CD4-positive, alpha-beta T cell treated with Interleukin-15 for 4 hours (primary cell): ENCODE measurements at regions not wholly inside any gene's neighbourhood (a gene's known extent, or its start where the extent isn't known, plus 50 kb on each side); places are given as distances from the start of the nearest gene placed in this dataset.

Experiments used
- DNase-seq: peaks from one replicate; pipeline ENCODE4 v3.0.0-alpha.2; 2020; ENCODE audit warnings: low spot score

DNA sequence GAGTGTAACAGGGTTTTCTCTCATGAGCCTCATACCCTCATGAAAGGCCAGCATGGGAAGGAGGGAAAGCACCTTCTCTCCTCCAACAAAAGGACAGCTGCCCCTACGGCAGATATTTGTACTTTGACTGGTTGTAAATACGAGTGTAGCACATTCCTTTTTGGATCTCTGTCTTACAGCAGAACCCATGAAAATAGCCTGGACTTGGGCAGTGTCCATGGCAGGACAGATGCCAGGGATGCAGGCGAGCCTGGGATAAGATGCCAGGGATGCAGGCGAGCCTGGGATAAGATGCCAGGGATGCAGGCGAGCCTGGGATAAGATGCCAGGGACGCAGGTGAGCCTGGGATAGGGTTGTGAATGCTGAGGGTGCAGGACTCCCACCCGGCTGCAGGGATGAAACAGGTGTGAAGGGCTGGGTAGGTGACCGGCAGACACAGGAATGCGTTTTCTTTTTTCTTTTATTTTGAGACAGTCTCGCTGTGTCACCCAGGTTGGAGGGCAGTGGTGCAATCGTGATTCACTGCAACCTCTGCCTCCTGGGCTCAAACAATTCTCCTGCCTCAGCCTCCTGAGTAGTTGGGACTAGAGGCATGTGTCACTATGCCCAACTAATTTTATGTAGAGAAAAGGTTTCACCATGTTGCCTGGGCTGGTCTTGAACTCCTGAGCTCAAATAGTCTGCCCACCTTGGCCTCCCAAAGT lies 120.0 kb downstream of the BEGAIN start:
- no peak for DNase-seq

DNA sequence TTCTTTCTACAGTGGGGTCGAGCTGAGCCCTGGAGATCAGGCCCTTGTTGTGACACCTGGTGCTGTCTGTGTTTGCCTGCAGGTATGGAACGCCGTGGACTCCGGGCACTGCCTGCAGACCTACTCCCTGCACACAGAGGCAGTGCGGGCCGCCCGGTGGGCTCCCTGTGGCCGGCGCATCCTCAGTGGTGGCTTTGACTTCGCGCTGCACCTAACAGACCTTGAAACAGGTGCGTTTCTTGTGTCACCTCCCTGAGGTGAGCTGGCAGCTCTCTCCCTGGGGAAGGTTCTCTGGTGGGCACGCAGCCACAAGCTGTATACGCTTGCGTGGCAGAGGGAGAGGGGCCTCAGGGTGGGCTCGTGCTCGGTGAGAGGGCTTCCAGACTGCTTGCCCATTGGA lies 119.3 kb downstream of the BEGAIN start:
- no peak for DNase-seq

DNA sequence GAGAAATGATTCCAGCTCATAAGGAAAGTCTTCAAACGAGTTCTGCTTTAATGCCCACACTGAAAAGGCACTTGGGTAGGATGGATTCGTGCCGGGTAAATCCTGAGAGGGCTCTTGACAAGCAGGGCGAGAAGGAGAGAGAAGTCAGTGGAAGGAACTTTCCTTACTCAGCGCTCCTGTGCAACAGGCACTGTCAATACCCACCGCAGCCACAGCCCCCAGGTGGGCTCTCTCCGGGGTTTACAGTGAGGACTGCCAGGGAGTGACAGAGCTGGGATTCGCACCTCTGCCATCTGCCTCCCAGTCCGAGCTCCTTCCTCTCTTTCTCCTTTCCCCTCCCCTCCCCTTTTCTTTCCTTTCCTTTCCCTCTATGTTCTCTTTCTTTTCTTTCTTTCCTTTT lies 118.7 kb downstream of the BEGAIN start:
- DNase-seq, result no peak

DNA sequence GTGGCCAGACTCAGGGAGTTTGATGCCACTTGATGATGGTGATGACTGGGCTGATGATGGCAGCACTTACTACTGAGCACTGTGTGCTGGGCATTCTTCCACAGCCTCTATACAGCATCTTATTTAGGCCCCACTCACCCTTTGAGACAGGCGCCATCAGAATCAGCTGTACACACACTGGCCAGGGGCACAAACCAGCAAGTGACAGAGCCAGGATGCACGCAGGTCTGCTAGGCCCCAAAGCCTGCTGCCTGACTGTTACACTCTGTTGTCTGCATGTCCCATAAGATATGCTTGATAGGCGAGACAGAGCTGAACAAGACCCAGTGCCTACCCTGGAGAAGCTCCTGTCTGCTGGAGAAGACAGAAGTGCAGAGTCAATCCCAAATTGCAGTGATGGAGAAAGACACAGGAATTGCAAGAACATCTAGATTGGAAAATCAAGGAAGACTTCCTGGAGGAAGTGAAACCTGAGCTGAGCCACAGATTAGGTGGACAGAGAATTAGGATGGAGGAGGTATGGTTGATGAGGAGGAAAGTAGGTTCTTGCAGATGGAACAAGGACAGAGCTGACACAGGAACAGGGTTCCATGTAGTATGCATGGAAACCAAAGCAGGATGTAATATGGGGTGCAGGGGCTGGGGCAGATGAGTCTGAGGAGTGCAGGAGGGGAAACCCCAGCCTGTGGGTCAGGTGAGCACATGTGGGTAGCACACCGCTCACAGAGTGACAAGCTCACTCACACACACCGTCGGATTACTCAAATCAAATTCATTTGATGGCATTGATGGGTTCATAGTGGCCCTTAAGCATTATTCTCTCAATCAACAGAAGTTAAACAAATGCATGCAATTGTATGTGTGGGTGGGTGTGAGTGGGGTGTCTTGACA lies 117.3 kb downstream of the BEGAIN start:
- DNase-seq, result no peak

DNA sequence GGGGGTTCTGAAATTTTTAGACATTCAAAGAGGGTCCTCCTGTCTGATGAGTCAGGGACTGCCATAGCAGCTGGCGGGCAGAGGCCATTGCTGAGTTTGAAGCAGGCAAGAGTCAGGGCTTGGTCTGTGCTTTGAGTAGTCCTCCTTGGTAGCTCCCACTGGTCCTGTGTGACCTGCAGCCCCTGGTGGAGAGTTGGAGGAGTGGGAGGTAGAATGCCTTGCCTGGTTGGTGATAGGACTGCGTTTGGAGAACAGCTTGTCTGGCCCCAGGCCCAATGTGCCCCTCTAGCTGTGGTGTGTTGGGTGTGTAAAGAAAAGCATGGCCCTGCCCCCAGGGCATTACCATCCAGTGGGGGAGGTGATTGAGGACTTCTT lies 116.7 kb downstream of the BEGAIN start:
- DNase-seq, result no peak

DNA sequence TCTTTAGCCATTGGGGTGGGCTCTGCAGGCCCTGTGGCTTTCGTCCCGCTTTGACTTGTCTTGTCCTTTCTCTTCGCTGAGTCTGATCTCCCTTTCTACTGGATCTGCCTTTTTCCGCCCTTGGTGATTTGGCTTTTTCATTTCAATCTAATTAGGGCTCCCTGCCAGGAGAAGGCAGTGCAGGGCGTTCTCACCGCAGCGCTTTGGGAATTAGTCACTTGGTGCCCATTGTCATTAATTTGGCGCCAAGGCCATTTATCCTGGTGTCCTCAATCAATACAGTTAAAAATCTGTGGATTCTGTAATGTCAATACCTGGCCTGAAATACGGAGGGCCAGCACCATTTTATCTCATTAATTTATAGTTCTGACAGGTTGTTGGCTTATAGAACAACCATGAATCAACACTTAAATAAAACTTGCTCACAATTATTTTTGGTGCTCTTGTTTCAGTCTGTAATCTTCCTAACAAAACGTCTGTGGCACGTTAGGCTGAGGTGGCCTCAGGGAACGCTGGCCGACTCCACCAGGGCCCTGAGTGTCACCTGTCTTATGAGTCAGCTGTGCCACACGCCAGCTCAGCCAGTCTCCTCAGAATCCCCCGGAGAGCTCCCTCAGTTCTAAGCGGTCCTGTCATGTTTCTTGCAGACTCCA lies 115.7 kb downstream of the BEGAIN start:
- DNase-seq, result no peak

DNA sequence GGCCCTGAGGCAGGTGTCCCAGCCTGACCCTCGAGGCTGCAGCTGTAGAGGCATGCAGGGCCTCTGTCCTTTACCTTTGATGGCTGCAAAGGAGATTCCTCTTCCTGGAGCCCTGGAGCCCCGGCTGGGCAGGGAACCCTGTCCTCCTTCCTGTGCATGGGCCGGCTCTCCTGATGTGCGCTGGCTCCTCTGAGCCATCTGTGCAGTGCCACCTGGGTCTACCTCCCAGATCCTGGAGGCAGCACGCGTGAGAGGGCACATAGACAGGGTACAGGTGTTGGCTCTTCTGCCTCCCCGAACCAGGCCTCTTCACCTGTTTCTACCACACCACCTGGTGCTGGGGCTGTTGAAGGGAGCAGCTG lies 115.1 kb downstream of the BEGAIN start:
- DNase-seq, result no peak

DNA sequence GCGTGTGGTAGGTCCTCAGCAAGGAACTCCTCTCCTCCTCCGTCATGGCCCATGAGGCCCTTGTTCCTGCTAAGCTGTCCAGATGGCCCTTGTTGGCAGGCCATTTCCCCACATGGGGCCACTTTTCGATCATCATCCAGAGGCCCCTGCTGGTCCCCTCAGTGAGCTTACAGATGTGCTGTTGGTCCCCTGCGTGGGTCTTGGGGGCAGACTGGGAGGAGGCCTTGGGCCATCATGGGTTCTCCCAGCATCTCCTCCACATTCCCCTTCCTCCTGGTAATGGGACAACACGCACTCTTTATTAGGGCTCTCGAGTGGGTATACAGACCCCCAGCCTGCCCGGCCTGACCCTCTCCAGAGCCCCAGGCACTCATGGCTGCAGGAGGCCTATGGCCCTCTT lies 114.7 kb downstream of the BEGAIN start:
- no peak for DNase-seq

DNA sequence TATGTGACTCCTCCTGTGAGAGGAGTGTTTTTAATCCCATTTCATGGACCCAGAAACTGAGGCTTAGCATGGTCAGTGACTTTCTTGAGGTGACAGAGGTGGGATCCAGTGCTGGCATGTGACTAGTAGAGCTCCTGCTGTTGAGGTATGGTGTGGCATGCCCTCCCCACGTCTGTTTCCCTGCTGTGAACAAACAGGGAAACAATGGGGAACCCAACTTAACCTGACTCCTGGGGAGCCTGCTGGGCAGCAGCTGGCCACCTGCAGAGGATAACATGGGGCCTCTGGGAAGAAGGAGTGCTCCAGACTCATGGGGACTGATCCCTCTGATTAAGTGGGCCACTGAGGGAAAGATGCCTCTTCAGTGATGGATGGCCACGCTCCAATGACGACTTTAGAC lies 114.0 kb downstream of the BEGAIN start:
- DNase-seq, result no peak

DNA sequence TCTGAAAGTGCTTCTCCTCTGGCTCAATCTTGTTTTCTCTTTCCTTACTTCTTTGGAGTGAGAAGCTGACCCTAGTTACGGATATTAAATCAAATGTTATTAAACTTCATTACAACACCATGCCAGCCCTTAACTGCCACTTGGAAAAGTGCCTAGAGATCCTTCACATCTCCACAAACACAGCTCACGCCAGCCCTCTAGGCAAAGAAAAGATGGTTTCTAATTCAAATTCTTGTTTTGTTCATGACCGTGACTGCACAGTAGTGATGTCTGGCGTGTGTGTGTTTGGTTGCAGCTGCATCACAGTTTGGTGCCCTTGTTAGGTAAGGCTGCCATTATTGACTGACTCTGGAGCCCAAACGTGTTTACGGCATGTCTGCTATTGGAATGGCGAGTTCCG lies 113.0 kb downstream of the BEGAIN start:
- no peak for DNase-seq

DNA sequence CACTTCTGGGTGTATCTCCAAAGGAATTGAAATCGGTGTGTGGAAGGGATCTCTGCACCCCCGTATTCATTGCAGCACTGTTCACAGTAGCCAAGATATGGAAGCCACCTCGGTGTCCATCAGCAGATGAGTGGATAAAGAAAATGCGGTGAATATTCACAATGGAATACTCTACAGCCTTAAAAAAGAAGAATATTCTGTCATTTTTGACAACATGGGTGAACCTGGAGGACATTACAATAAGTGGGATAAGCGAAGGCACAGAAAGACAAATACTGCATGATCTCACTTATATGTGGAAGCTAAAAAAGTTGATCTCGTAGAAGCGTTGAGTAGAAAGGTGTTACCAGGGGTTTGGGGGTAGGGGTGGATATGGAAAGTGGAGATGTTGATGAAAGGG lies 111.9 kb downstream of the BEGAIN start:
- DNase-seq, result no peak

DNA sequence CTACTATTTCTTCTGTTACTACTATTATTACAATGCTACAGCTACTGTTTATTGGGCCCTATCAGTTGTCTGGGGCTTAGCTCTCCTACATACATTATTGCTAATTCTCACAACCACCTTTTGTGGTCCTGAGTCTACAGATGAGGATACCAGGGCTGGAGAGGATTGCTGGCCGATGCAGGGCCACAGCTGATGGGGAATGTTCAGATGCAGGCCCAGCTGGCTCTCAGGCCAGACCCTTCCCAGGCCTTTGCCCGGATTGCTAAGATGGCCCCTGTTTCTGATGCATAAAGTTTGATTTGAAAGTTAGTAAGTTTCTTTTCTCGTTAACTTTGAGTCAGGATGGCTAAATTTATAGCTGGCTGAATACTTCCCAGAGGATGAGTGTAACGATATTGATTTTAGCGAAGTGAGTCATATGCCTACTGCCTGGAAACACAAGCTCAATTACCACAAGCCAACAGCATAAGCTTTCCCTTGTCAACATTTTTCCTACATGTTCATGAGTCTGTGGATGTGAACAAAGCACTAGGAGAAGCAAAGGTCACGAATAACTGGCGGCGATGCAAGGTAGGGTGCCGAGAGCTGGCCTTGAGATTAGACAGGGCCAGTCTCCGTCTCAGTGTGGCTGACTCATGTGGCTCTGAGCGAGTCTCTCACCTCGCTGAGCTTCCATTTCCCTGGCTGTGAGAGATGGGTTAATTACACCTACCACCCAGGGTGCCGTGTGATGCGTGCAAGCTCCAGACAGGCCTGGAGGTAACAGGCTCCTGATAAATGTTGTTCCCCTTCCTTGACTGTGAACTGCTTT lies 111.0 kb downstream of the BEGAIN start:
- DNase-seq, result no peak

DNA sequence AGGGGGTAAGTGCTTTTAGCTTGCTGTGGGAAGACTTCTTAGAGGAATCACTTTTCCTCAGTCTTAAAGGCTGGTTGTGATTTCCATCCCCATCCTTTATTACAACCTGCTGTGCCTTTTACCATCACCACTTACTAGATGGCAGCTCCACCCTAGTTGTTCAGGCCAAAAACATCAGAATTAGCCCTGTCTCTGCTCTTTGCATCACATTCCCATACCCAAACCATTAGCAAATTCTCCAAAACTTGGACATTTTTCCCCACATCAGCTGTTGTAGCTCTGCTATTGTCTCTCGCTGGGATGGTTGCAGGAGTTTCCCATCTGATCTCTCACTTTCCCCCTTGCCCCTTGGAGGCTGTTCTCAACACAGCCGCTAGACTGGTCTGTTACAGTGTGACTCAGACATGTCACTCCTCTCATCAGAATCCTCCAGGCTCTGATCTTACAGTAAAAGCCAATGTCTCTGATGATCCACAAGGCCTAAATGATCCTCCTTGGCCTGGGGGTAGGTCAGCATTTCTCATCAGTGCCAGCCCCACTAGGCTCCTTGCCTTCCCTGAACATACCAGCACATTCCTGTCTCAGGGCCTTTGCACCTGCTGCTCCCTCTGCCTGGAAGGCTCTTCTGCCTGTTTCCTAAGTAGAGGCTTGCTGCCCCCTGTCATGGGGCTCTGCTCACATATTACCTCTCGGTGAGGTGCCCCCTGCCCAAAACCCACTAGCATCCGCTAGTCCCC lies 102.5 kb downstream of the BEGAIN start:
- DNase-seq, result no peak

DNA sequence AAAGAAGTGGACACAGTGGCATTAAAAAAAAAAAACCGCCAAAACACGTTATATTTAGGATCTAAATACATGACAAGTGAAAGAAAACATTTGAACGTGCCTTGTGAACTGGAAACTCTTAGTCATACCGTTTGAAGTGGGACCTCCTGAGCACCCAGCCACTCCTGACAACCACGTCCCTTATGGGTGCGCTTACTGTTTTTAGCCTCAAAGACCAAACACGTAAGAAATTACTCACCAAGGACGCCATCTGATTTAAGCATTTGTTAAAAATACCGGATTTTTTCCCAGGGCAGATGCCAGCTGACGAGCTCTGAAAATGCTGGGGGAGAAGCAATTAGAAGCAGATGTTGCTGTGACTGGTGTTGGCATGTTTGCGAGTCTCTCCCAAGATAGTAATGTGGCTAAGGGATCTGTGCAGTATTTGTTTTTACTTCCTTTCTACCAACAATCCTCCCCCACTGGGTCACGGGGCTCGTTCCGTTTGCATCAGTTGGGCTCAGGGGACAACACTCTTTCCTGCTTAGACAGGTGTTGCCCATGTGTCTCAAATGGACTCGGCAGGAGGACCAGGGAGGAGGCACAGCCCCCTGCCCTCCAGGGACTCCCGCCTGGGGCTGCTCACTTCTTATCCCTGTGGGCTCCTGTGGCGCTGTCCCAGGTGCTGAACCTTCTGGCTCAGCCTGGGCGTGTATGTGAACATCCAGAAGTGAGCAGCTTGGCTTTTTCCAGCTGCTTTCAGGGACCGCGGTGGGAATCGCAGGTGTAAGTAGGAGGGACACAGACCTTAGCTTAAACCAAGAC lies 101.0 kb downstream of the BEGAIN start:
- peak; percentile 34 for DNase-seq
